GM18861 (cell line): ENCODE measurements at regions not wholly inside any gene's neighbourhood (a gene's known extent, or its start where the extent isn't known, plus 50 kb on each side); places are given as distances from the start of the nearest gene placed in this dataset.
"Not testable (repeated sequence)": the region's sequence is repeated elsewhere in the genome, so short reads cannot be mapped to it uniquely, and the experiment has no call there.

Experiments
- ATAC-seq: cut with Tn5 transposase; IDR thresholded peaks from one replicate; pipeline ENCODE4 v1.9.1; 2021; ENCODE audit not compliant: unreplicated experiment

DNA sequence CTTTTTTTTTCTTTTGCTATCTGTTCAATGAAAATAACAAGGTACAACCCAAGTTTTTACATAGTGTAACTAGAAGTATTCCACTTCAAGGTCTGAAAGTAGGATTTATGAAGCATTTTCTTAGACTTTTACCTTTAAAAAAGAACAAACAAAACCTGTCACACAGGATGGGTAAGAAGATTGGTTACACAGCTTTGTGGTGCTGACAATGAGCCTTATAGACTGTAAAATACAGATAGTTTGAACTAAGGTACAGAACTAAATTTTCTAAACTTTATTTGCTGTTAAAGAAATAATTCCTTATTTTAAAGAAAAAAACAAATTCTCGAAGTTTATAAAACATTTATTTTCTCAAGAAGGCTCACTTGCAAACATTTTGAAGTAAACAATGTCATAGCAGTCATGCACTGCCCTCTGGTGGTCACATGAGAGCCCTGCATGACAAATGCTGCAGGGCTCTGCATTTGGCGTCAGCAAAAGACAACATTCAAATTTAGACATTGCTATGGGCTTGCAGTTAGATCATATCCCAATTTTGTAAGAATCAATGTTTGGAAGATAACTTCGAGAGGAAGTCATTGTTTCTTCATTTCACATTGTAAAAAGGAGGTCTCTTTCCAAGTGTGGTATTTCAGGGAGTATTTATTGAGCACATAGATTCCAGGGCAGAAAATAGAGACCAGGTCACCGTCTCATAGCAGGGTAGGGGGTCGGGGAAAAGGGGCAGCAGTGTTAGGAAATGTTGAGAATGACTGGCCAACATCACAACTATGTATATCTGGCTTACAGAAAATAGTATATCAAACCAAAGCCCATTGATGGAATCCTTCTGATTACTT, 115.3 kb upstream of the FMN2 start:
- peak; percentile 95 for ATAC-seq

DNA sequence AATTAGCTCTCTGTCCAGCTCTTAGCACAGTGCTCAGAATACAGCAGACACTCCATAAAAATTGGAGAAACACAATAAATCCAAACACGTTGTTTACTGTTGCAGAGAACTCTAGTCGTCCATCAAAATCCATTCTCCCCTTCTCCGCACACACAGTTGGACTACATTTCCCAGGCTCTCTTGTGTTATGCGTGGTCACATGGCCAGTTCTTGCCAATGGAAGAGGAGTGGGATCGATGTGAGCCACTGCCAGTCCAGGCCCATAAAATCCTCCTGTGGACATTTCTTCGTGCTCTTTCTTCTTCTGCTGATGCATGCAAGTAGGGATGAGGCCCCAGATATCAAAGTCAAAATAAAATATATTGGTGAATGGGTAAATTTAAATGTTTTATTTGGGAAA, 114.3 kb upstream of the FMN2 start:
- ATAC-seq, result no peak

GRCh38 chr1:239979456-239979855, 112.2 kb upstream of the FMN2 start:
- no peak for ATAC-seq

DNA sequence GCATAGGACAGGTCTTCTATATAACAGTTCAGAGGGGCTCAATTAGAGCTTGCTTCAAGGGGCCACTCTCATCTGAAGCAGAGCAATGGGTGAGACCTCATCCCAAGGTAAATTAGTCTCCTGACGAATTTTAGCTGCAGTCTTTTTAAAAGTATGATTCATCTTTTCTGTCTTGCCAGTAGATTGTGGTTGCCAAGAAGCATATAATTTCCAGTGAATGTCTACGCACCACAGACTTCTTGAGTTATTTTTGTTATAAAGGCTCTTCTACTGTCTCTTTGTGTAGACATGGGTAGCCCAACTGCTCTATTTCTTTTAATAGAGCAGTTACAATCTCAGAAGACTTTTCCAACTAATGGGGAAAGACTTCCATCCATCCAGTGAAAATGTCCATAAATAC, 108.9 kb upstream of the FMN2 start:
- ATAC-seq, result no peak

DNA sequence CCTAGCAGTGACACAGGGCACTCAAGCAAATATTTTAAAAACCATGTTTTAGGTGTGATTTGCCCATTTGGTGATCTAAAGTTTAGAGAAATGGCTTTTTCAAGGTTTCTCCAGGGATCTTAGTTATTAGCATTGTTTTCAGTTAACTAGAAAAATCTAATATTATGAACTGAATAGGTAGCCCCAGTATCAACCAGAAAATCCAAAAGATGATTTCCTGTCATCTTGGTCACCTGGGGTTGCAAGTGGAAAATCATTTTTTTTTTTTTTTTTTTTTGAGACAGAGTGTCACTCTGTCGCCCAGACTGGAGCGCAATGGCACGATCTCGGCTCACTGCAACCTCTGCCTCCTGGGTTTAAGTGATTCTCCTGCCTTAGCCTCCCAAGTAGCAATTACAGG, 106.6 kb upstream of the FMN2 start:
- ATAC-seq, result no peak

DNA sequence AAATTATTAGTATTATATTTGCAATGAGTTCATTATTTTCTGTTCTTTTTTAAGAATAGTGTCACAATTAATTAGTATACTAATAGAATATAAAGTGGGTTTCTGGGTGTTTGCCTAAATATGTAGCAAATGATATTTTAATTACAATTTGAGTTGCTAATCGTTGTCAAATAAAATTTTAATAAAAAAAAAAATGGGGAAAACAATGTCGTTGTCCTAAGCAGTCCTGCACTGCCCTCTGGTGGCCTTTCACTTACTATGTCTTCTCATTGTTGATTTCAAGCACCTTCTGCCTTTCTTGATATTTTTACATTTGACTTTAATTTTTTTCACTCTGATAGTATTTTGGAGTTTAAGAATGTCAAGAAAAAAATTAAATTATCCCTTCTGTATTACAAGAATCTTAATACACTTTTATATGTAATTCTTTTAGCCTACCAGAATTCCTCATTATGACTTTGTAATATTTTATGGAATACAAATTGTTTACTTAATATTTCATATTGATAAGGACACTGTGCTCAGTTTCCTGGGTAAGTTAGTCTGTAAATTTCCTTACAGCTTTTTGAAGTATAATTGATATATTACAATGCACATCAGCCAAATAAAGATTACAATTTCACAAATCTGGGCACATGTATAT, 104.5 kb upstream of the FMN2 start:
- no peak for ATAC-seq

- no peak for ATAC-seq
Measured at GRCh38 chr1:239989990-239990389, 101.7 kb upstream of the FMN2 start.

DNA sequence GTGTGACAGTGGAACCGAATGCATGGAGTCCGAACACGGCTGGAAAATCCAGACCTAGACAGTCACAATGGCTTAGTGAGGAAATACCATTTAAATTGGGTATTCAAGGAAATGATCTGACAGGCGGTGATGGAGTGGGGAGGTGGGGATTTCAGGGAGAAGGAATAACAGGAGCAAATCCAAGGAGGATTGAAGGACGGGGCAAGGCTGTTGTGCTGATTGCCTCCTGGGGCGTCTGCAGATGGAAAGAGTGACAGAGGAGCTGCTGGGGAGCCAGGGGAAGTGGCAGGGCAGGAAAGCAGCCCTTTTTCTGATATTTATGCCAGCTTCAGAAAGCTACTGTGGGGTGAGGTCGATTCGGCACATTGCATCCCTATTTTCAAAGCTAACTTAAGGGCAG, 99.1 kb upstream of the FMN2 start:
- ATAC-seq, result not testable (repeated sequence)

DNA sequence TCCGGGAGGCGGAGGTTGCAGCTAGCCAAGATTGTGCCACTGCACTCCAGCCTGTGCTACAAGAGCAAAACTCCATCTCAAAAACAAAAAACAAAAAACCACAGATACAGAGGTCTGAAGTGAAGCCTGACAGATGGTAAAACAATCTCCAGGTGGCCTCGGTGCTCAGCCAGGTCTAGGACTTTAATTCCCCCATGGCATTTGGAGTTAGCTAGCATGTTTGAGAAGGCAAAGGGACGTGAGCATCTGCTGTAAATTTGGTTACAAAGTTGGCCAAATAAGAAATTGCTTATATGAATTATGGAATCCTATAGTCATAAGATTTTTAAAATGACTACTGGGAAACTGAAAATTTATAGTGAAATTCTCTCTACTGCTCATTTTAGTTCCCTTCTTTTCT, 98.3 kb upstream of the FMN2 start:
- ATAC-seq, result no peak

DNA sequence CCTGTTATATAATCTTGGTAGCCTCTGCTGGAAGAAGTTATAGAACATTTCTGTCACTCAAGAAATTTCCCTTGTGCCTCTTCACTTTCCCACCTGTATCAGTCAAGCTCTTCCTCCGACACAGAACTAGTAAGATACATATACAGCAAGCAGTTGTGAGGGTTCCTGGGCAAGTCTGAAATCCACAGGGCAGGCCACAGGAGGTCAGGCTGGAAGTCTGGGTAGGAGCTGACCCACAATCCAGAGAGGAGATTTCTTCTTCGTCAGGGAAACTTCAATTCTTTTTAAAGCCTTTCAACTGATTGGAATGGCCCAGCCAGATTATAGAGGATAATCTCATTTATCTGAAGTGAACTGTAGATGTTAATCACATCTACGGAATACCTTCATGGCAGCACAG, 96.4 kb upstream of the FMN2 start:
- no peak for ATAC-seq

- ATAC-seq, result no peak
Measured at GRCh38 chr1:239997160-239997514, 94.5 kb upstream of the FMN2 start.

GRCh38 chr1:239997515-239998311, 94.0 kb upstream of the FMN2 start:
- no peak for ATAC-seq

DNA sequence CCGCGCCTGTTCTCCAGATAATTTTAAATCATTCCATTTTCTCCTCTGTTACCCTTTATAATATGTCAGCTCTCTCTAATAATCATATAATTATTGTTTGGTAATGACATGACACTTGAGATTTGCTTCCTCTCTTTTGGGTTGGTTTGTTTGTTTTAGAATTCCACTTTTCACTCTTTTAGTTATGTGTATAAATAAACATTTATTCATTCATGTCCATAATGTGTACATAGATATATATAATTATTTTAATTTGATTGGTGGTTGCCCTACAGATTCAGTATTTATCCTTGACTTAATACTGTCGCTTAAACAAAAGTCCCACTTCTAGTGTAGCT, 93.4 kb upstream of the FMN2 start:
- ATAC-seq, result no peak

- ATAC-seq, result no peak
Measured at GRCh38 chr1:239999170-239999569, 92.5 kb upstream of the FMN2 start.

- no peak for ATAC-seq
Measured at GRCh38 chr1:240000634-240001033, 91.0 kb upstream of the FMN2 start.

- no peak for ATAC-seq
Measured at GRCh38 chr1:240001177-240001740, 90.4 kb upstream of the FMN2 start.

DNA sequence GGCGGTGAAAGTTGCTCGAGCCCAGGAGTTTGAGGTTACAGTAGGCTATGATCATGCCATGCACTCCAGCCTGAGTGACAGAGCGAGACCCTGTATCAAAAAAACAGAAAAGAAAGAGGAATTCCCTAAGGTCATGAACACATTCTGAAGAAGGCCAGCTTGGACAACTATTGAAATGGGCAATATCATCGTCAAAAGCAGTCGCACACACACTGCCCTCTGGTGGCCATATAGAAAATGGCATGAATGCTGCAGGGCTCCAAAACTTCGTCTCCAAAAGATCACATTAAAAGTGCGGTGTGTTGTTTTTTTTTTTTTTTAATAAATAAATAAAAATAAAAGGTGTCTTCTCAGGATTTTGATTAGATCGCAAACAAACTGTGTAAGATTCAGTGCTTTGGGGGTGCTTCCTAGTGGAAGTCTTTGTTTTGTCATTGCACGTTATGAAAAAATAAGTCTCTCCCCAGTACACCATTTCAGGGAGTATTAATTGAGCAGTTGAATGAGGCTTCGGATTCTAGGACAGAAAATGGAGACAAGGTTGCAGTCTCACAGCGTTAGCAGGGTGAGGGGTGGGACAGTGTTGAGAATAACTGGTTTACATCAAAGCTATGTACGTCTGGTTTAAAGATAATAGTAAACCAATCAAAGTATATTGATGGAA, 87.5 kb upstream of the FMN2 start:
- ATAC-seq, result no peak

DNA sequence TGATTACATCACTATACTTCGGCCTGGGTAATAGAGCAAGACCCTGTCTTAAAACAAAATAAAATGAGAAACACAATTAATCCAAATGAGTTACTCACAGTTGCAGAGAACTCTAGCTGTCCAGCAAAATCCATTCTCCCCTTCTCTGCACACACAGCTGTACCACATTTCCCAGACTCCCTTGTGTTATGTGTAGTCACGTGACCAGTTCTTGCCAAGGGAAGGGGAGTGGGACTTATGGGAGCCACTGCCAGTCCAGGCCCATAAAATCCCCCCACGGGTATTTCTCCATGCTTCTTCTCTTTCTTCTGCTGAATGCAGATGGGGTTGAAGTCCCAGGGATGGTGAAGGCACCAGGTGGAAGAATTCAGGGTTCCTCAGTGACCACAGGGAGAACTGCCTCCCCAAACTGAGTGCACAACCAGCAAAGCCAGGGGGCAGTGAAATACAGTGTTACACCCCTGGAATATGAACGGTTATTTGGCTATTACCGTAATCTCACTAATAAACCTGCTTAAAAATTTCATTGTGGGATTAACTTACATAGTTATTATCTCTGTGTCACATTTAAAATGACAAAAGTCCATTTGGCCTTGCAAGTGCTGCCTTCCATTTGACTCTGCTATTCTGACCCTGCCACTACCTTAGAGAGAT, 85.6 kb upstream of the FMN2 start:
- no peak for ATAC-seq

DNA sequence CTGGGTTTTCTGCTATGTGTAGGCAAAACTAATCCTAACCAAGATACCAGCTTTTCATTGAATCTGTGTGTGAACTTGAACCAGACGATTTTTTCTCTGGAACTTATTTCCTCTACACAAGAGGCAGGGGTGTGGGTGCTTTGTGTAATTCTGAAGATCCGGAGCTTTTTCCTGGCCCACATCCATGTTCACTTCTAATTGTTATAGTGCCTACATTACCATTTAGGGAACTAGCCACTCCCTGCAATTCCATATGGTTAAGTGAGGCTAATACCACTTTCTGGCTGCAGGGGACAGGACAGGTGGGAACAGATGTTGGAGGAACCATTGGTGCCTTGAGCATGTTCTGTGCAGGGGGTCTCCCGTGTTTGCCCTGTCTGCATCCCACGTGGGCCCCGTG, 83.4 kb upstream of the FMN2 start:
- no peak for ATAC-seq

GRCh38 chr1:240014051-240014450, 77.6 kb upstream of the FMN2 start:
- no peak for ATAC-seq

GRCh38 chr1:240018617-240019016, 73.1 kb upstream of the FMN2 start:
- ATAC-seq, result no peak
